GM21529 (cell line): ENCODE measurements at regions not wholly inside any gene's neighbourhood (a gene's known extent, or its start where the extent isn't known, plus 50 kb on each side); places are given as distances from the start of the nearest gene placed in this dataset.

ENCODE experiments used
- ATAC-seq: cut with Tn5 transposase; IDR thresholded peaks from one replicate; pipeline ENCODE4 v1.9.1; 2021; ENCODE audit not compliant: unreplicated experiment

DNA sequence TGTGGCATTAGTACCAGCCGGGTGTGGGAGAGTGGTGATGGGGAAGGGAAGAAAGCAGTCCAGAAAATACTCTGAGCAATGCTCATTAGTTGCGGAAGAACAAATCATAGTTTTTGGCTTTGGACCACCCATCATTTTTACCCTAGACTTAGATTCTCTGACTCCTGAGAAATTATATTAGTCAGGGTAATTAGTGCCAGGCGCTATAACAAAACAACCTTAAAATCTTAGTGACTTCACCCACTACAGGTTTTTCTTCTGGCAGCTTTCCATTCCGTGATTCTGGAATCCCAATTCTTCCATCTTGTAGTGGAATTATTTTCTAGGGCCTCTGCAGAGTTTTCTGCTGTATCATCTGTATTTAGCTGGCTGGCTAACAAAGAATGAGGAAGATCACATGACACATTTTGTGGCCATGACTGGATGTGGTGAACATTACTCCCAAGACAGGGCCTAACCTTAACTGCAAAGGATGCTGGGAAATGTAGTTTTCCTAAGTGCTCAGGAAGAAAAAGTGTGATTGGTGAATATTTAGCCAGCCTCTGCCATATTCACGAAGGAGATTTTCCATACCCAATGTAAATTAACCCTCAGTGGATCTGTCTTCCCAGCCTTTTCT lies 373.0 kb upstream of the MEF2C start:
- no peak for ATAC-seq

DNA sequence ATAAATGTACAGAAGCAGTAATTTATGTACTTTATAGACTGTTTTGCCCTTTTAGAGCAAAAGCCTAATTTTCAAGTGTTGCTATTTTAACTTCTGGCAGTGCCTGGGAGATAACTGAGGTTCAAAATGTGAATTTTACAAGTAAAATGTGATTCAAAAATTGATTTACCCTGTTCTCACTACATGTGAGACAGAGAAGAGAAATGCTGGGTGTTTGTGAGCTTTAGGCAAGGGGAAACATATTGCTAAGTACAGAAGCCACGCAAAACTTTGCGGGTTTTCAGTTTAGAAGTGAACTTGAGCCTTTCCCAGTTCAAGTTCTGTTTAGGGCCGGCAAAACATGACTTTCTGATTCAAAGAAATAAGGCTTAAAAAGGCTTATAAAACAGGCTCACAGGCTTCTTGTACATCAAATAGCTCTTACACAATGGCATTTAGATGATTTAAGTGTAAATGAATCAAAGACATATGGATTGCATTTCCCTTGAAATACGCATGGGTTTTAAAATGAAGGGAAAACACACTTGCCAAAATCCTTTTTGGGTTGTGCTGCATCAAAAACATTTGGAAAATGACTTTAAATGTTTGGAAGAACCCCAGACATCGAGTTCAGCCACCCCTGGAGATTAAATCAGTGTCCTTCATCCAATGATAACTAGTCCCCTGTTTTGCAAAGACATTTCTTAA lies 370.8 kb upstream of the MEF2C start:
- no peak for ATAC-seq

DNA sequence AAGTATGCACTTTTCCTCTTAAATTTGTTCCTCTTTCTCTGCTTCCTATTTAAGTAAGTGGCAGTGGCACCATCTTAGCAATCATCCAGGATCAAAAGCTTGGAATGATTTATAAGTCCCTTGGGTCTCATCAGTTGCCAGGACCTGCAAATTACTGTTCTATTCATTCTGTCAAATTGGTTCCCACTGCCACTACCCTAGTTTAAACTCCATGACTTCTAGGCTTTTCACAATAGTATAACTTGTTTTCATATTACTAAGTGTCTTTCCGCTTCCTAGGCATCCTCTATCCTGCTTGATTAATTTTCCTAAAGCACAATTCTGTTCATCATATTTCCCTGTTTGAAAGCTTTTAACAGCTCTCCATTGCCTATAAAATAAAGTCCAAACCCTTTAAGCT lies 363.9 kb upstream of the MEF2C start:
- no peak for ATAC-seq

DNA sequence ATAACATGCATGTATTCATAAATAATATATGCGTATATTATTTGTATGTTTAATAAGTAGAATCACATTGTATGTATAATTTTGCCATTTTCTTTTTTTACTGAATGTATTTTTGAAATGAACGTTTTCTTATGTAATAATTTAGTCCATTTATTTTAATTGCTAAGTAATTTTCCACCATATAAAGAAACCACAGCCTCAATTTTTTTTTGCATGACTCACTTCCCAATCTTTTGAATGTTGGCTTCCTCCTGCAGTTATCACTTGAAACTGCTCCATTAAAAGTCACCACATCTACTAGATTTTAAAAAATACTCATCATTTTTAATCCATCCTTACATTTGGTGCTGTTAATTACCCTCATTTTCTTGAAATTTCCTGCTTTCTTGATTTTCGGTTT lies 363.3 kb upstream of the MEF2C start:
- ATAC-seq, result no peak

DNA sequence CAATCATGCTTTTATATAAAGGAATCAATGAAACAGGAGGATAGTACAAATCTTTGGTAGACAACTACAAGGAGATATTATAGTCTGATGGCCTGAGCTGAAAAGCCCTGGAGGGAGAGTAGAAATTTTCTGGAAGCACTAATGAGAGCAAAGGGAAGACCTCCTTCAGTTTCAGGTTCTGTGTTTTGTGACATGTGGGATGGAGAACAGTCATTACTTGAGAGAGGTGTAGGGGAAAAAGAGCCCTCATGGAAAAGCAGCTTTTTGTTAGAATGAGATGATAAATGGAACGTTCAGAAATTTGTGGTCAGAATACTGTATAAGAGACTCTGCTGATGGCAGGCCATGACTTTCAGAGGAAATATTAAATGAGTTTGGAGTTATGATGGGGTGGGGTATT lies 360.6 kb upstream of the MEF2C start:
- ATAC-seq, result no peak

DNA sequence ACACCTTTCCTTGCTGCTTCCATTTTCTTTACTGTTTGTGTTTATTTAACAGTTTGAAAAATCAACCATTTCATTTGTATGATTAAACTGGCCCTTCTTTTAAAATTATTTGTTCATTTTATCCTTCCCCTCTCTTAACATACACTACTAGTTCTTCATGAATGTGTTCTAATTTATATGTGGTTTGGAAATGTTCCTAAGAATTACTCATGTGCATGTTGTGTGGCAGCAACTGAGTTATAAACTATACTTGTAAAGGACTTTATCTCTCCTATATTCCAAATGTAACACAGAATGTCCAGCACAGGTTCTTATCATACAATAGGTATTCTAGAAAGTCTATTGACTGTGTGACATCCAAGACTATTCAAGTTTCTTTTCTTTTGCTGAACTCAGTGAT lies 358.2 kb upstream of the MEF2C start:
- no peak for ATAC-seq

DNA sequence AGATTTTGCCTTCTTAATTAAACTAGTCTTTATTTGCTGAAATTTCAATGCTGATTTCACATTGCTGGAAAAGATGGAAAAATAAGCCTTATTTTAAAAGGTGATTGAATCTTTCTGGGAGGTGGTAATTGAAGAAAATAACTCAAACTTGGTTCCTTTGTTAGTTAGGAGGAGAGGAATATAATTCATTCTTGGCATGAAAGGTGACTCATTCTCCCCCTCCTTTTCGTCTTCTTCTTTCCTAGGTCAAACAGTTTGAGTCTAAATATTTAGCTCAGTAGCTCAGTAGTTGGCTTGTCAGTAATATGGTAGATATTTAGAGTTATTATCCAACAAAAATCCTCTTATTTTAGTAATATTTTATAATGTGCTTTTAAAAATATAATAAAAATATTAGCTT lies 353.9 kb upstream of the MEF2C start:
- ATAC-seq, result no peak

DNA sequence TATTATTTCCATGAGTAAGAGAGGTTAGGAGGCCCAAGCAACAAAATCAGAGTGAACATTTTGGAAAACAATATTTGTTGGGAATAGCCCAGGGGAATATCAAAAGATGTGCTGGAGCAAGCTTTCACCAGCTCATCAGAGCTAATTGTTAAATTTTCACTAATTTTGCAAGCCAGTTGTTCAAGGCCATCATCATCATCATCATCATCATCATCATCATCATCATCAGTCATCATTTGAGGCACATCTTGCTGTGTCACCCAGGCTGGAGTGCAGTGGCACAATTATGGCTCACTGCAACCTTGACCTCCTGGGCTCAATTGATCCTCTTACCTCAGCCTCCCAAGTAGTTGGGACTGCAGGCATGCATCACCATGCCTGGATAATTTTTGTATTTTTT lies 350.5 kb upstream of the MEF2C start:
- no peak for ATAC-seq

DNA sequence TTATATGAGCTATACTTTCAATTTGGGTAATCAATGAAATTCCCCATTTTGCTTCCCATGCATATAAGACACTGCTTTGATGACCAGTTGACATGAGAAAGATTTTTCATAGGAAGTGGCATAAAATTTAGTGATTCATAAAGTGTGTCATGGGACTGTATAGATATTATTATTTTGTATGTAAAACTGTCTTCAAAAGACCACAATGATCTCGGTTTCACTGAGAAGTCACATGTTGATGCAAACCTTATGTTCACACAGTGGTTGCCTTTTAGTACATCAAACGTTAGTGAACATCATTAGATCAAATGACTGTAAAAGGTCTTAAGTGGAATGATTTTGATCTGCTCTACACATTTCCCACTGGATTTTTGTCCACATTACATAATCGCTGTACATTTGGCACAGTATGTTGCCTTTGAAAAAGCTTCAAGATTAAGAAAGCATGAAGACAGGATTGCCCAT lies 349.2 kb upstream of the MEF2C start:
- ATAC-seq, result peak; percentile 95

DNA sequence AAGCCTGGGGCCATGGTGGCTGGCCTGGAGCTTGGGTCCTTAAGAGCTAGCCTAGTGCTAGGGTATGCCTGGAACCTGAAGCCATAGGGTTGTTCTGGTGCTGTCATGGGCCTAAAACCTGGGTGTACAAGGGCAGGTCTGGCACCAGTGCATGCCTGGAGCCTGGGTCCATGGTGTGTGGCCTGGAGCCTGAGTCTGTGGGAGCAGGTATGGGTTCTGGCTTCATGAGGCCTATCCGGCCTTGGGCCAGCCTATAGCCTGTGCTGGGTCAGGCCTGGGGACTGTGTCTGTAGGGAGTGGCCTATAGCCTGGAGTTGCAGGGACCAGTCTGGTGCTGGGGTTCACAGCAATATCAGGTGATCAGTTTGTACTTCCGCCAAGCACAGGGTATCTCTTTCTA lies 347.2 kb upstream of the MEF2C start:
- no peak for ATAC-seq

DNA sequence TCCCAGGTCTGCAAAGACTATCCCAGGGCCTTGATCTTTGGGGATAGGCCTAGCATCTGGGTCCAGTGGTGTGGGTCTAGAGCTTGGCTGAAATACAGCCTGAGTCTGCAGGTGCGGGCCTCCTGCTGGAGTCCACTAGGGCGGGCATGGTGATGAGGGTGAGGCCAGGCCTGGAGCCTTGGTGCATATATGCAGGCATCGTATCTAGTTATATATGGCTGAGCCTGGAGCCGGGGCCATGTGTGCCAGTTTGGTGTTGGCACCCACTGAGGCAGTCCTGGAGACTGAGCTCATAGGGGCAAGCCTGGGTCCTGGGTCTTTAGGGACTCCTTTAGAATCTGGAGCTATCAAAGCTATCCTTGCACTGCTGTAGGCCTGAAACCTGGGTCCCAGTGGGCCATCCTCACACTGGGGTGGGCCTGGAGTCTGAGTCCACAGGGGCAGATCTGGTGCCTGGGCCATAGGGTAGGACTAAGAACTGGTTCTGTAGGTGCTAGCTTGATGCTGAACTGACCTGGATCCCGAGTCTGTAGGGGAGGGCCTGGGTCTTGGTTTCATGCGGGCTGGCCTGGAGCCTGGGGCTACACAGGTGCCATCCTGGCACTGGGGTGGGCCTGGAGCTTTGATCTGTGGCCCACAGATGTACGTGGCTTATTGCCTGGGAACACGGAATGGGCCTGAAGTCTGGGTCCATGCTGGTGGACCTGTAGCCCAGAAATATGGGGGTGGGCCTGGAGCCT lies 346.5 kb upstream of the MEF2C start:
- no peak for ATAC-seq

DNA sequence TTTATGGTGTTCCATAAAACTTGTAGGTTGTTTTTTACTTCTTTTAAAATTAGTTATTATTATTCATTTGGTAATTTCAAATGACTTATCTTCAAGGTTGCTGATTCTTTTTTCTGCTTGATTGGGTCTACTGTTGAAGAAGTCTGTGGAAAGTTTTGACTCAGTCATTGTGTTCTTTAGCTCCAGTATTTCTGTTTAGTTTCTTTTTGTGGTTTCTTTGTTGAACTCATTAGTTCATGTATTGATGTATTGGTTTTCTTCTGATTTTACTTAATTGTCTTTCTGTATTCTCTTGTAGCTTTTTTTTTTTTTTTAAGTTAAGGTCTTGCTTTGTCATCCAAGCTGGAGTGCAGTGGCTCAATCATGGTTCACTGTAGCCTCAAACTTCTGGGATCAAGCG lies 345.4 kb upstream of the MEF2C start:
- ATAC-seq, result no peak

DNA sequence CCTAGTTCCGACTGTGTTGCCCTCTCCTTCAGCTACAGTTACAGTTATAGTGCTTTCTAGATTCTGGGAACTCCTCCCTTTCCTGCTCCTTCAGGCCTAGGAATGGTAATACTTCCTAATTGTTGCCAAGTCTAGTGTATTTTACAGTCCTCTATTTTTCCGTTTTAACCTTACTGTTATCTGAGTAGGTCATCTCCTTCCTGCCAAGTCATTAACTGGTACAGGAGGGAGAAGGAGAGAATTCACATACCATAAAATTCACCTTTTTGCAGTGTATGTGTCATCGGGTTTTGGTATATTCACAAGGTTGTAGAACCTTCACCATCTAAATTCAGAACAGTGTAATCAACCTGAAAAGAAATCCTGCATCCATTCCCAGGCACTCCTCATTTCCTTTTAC lies 335.4 kb upstream of the MEF2C start:
- ATAC-seq, result no peak

DNA sequence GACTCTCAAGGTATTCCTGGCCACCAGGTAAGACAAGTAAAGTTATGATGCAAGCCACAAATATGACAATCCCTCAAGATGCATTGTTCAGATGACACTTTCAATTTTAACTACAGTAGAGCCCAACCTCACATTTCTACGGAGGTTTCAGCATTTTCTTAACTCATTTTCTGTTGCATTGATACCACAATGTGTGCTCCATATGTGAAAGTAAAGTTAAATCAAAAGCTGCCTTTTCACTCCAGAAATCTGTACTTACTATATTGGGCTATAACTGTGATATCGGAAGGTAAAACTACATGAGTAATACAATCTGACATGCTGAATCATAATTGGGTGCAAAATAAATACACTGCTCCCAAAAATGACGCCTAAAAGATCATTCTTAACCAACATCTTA lies 333.6 kb upstream of the MEF2C start:
- no peak for ATAC-seq

DNA sequence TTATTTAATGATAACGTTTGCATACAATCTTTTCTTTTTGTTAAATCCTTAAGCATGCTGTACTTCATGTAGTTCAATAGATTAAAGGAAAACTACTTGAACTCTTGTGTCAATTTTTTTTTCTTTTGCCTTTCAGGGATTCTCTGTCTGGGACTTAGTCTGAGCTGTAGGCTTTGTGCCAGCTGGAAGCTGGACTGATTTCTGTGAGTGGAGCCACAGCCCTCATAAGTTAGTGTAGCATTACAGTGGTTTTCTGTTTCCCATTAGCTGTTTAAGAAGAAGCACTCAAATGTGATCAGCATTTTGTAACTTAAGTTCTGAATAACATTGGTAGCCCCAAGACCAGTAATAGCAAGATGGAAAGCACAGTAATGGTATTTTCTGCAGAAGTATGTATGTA lies 330.6 kb upstream of the MEF2C start:
- ATAC-seq, result no peak

DNA sequence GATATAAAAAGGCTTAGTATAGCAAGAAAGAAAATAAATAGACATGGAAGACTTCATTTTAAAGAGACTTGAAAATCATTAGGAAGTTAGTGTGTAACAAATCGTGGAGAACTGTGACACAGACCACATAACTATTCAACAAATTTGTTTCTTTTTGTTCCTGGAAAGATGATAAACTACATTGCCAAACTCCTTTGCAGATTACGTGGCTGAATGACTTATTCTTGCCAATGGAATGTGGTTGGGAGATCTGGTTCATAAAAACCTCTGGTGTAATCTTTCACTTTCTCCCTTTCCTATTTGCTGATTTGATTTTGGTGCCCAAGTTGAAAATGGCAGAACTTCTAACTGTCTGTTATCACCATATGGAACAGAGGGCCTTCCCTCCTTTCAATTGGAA lies 328.9 kb upstream of the MEF2C start:
- ATAC-seq, result no peak

DNA sequence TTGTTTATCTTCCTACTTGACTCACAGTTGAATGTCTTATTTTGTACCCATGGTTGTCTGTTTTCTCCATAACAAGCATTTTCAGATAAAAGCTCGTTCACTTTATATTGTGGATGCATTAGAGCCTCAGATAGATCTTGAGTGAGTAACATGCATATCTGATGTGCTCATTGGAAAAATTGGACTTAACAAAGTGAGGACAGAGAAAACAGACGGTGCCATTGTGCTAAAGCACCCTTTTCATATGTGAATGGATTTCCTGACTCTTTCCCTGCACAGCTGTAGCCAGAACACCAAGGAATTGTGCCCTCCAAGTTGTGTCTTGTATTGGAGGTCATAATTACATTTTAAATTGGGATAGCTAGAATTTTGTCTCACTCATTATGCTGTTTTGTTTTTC lies 325.8 kb upstream of the MEF2C start:
- ATAC-seq, result no peak

DNA sequence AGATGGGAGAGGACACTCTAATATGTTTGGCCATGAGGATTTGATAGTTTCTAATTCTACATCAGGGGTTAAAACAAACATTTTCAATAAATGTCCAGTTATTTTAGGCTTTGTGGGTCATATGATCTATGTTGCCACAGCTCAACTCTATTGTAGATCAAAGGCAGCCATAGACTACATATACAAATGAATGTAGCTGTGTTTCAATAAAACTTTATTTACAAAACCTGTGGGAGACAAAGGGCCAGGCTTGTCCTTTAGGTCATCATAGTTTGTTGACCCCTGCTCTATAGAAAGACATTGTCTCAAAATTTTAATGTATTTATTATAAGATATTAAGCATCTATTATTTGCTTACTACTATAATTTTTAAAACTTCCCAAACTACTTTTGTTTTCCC lies 325.4 kb upstream of the MEF2C start:
- no peak for ATAC-seq

DNA sequence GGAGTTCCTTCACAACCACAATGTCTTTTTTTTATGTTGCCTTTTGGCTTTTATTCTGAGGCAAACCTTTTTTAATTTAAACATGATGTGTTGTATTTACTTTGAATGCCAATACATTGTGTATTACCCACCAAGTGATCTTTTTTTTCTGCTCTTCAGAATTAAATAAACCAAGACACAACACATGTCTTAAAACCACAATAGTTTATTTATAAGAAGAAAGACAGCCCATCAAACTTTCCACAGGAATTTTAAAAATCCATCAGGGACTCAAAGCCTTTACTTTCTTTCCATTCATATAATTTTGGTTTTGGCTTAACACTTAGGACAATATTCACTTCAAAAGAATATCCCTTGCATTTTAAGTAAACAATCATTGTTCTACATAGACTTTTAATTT lies 321.8 kb upstream of the MEF2C start:
- ATAC-seq, result no peak

DNA sequence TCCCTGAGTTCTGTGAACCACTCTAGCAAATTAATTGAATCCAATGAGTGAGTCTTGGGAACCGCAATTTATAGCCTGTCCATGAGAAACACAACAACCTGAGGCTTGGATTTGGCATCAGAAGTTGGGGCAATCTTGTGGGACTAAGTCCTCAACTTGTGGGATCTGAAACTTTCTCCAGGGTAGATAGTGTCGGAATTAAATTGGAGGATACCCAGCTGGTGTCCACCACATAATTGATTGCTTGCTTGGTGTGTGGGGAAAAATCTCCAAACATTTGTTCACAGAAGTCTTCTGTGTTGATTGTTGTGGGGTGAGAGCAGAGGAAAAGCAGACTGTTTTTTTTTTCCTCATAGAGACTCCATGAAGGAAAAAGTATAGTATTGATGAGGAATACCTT lies 320.6 kb upstream of the MEF2C start:
- no peak for ATAC-seq

DNA sequence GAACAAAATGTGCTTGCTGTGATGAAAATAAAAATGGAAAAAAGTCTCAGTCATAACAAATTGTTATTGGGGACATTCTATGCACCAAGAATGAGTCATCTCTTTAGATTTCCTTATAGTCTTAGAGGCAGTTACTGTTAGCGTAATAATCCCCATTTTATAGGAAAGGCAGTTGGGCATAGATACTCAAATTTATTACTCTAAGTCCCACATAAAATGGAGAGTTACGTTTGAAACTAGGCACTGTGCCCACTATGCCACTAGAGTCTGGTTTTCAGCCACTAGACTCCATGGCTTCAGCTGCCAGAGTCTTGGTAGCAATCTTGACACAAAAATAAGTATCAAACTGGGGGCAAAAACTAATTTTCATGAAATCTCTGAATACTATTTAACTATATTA lies 317.9 kb upstream of the MEF2C start:
- ATAC-seq, result no peak

DNA sequence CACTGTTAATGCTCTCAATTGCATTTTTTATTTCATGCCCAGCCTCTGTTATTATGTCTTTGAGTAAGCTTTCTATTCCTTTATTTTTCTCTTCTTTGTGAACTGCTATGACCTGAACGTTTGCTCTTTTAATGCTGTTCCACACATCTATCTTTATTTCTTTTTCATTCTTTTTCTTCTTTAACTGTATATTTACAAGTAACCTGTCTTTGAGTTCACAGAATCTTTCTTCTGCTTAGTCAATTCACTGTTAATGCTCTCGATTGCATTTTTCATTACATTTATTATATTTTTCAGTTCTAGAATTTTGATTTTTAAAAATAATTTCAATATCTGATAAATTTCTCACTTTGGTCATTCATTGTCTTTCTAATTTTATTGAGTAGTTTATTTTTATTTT lies 316.3 kb upstream of the MEF2C start:
- ATAC-seq, result no peak
